GM12874 (cell line): ENCODE measurements at regions not wholly inside any gene's neighbourhood (a gene's known extent, or its start where the extent isn't known, plus 50 kb on each side); places are given as distances from the start of the nearest gene placed in this dataset.

Source experiments
- TF ChIP-seq, protein P1 (sequence below): IDR thresholded peaks from 2 replicates; pipeline ENCODE4 v1.5.1; 2011; ENCODE audit warnings: low read depth, mild to moderate bottlenecking, control low read depth, low read length, moderate library complexity; ENCODE audit not compliant: insufficient read depth

DNA sequence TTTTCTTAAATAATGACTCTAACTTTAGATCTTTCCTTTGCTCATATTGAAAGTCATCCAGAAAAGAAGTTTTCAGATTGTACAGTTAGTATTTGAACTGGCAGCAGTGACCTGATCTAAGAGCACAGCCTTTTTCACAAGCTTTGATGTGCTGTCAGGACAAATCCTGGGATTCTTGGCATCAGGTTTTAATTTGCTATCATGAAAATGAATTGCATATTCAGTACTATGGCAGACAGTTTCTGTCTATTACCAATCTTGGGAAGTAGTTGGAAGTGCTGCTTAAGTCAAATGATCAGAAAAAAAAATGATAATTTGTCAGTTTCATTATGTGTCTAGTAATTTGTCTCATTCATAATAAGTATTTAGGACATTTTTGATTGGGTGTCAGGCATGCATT lies 925.6 kb upstream of the ARRDC3 start:
- TF ChIP-seq, protein P1, sequence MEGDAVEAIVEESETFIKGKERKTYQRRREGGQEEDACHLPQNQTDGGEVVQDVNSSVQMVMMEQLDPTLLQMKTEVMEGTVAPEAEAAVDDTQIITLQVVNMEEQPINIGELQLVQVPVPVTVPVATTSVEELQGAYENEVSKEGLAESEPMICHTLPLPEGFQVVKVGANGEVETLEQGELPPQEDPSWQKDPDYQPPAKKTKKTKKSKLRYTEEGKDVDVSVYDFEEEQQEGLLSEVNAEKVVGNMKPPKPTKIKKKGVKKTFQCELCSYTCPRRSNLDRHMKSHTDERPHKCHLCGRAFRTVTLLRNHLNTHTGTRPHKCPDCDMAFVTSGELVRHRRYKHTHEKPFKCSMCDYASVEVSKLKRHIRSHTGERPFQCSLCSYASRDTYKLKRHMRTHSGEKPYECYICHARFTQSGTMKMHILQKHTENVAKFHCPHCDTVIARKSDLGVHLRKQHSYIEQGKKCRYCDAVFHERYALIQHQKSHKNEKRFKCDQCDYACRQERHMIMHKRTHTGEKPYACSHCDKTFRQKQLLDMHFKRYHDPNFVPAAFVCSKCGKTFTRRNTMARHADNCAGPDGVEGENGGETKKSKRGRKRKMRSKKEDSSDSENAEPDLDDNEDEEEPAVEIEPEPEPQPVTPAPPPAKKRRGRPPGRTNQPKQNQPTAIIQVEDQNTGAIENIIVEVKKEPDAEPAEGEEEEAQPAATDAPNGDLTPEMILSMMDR = no peak

DNA sequence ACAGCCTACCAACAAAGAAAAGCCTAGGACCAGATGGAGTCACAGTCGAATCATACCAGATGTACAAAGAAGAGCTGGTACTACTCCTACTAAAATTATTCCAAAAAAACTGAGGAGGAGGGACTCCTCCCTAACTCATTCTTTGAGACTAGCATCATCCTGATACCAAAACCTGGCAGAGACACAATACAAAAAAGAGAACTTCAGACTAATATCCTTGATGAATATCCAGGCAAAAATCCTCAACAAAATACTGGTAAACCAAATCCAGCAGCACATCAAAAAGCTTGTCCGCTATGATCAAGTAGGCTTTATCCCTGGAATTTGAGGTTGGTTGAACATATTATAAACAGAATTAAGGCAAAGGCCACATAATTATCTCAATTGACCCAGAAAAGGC lies 900.4 kb upstream of the ARRDC3 start:
- TF ChIP-seq, protein P1 = no peak

DNA sequence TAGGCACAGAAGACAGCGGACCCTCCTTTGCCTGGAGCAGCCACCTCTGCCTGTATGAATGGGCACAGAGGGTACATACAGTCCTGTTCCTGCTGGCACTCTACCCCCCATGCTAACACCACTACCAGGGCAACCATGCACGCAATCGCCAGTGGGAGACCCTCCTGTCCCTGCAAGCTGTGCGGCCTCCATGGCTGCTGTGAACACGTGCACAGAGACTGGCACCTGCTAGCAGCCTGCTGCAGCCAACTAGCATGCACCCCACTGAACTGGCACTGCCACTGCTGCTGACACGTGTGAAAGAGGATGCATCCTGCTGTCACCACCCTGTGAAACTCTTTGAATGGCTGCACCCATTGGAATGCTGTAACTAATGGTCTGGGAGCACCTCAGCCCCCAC lies 885.2 kb upstream of the ARRDC3 start:
- TF ChIP-seq, protein P1 = no peak

DNA sequence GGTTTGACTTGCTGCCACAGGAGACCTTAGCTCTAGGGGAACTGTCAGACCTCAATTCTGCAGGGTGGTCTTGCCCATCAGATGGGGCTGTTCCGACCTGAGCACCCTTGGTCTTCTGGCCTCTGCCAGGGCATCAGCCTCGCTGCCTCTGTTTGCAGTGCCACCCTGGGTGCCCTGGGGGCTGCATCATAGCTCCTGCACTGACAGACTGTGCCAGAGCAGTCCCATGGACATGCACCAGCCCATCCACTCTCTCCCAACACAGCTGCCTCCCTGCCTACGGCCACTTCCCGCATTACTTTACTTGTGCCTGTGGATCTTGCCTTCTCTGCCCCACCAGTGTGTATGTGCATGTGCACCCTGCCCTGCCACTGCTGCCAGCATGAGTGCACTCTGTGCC lies 884.7 kb upstream of the ARRDC3 start:
- TF ChIP-seq, protein P1 = no peak

DNA sequence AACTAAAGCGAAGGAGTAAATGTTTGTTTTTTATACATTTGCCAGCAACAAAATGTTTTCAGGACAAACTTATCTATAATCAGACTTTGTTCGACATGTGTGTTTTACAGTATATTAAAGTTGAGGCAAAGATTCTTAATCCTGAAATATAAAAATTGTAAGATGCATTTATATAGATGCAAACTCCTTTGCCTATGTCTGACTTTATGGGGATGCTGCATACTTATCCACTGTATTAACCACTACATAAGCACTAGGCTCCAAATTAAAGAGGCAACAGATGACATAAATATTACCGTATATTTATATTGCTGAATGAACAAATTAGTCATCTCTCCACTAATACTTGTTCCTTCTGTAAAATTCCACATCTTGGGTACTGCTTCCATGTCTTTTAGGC lies 882.7 kb upstream of the ARRDC3 start:
- TF ChIP-seq, protein P1 = no peak

DNA sequence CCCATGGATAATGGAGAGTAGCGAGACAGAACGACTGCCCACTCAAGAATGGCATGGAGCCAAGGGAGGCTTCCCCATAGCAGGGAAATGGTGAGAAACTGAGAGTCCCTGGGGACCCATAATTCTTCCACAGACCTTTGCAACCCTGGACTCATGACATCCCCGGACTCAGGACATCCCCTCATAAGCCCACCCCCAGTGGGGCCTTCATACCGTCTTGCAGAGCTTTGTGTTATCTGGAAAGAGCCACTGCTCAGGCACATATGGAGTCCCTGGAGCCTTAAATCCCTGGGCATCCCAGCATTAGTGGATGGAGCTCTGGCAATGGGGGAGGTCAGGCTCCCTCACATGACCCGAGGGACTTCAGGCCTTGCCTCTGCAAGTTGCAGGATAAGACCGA lies 865.4 kb upstream of the ARRDC3 start:
- TF ChIP-seq, protein P1 = no peak

DNA sequence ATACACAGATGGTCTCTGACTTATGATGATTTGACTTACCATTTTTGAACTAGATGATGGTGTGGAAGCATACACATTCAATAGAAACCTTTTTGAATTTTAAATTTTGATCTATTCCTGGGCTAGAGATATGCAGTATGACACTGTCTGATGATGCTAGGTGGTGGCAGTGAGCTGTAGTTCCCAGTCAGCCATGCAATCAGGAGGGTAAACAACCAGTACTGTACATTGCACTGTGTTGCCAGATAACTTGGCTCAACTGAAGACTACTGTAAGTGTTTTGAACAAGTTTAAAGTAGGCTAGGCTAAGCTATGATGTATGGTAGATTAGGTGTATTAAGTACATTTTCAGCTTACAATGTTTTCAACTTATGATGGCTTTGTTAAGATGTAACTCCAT lies 859.1 kb upstream of the ARRDC3 start:
- TF ChIP-seq, protein P1 = no peak

DNA sequence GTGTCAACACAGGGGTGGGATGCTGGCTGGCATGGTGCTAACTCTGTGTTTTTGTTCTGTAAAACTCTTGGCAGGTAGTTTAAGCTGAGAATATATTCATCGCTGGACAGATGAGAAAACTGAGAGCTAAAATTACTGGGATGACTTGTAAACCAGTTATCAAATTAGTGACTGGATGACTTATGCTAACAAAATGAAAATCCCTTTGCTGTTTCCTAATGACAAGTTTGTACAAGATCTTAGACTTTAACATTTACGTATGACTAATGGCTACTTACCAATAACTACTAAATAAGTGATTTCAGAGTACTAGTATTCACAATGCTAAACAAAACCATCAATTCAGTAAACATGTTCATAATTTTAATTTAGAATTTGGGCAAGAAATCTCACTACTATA lies 854.8 kb upstream of the ARRDC3 start:
- TF ChIP-seq, protein P1 = no peak
